Retinal pigment epithelial cell (primary cell): ENCODE measurements at regions not wholly inside any gene's neighbourhood (a gene's known extent, or its start where the extent isn't known, plus 50 kb on each side); places are given as distances from the start of the nearest gene placed in this dataset.

Experiments used
- DNase-seq: peaks from one replicate; pipeline ENCODE4 v3.0.0-alpha.2; 2010; ENCODE audit warnings: low read depth
- H3K4me3 ChIP-seq: 2 replicates; pipeline ENCODE4 v1.5.1; 2011; ENCODE audit warnings: mild to moderate bottlenecking, low read length, control low read depth, moderate library complexity
- TF ChIP-seq, protein P1 (sequence below): conservative IDR thresholded peaks from 2 replicates; pipeline ENCODE4 v1.5.1; 2011; ENCODE audit warnings: low read depth, low read length, control low read depth, inconsistent platforms

GRCh38 chr5:18740301-18740700 lies 1106.0 kb downstream of the TAF11L14 start:
- TF ChIP-seq, protein P1, sequence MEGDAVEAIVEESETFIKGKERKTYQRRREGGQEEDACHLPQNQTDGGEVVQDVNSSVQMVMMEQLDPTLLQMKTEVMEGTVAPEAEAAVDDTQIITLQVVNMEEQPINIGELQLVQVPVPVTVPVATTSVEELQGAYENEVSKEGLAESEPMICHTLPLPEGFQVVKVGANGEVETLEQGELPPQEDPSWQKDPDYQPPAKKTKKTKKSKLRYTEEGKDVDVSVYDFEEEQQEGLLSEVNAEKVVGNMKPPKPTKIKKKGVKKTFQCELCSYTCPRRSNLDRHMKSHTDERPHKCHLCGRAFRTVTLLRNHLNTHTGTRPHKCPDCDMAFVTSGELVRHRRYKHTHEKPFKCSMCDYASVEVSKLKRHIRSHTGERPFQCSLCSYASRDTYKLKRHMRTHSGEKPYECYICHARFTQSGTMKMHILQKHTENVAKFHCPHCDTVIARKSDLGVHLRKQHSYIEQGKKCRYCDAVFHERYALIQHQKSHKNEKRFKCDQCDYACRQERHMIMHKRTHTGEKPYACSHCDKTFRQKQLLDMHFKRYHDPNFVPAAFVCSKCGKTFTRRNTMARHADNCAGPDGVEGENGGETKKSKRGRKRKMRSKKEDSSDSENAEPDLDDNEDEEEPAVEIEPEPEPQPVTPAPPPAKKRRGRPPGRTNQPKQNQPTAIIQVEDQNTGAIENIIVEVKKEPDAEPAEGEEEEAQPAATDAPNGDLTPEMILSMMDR: no peak
- H3K4me3 ChIP-seq: no peak overlapping the region
- no peak for DNase-seq

- H3K4me3 ChIP-seq: no peak overlapping the region
- TF ChIP-seq, protein P1: no peak
- no peak for DNase-seq
These were observed 1108.6 kb downstream of the TAF11L14 start for GRCh38 chr5:18742830-18743229.

GRCh38 chr5:18744441-18744840 lies 1110.2 kb downstream of the TAF11L14 start:
- no peak for DNase-seq
- TF ChIP-seq, protein P1: no peak
- no peak overlapping the region for H3K4me3 ChIP-seq

DNA sequence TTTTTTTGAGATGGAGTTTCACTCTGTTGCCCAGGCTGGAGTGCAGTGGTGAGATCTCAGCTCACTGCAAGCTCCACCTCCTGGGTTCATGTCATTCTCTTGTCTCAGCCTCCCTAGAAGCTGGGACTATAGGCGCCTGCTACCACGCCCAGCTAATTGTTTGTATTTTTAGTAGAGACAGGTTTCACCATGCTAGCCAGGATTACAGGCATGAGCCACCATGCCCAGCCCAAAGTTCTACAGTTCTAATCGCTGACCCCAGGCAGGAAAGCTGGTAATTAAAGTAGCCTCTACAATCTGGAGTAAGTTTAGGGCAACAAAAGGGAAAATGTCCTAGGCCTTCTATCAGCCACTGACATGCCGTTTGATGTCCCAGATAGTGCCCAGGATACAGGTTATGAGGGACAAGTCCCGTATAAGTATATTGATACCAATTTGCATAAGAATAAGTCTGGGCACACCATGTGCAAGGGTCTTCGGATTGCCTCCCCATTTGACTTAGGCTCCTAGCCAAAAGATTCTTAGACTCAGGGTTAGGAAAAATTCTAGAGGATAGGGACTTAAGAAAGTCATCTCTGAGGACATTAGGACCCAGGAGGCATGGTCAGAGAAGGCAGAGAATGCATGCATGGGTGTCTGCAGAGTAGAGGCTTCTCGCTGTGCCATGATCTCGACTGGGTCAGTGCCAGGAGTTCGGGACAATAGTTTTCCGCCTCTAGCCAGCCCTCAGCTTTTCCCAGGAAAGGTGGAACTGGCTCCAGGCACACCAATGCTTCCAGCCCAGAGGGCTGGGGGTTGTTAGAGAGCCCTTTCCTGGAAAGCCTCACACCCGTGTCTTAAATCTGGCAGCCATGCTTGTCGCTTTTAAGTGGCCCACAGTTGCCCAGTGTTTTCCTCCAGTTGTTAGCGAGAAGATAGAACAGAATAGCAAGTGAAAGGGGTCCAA lies 1111.1 kb downstream of the TAF11L14 start:
- TF ChIP-seq, protein P1: no peak
- DNase-seq: no peak
- no peak overlapping the region for H3K4me3 ChIP-seq

DNA sequence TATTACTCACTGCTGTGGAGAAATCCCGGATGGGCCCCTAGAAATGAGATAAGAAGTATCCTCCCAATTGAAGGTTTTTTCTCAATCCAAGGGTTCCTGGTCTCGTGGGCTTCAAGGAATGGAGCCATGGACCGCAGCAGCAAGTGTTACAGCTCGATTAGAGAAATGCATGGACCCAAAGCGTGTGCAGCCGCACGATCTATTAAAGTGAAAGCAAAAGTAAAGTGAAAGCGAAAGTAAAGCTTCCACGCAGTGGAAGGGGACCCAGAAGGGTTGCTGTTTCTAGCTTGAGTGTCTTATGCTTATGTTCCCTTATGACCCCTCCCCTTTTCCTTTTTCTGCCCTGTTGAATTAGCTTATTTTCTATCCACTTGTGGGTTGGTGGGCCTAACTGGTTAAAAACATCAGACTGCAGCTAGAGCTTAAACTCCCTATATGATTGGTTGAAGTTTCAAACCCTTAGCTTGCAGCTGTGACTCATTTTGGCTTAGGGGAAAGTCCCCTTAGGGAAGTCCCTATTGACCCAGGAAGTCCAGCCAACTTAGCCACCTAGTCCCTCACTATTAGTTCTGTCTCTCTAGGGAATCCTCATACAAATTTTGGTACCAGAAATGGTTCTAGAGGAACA lies 1111.8 kb downstream of the TAF11L14 start:
- TF ChIP-seq, protein P1: no peak
- H3K4me3 ChIP-seq: no peak overlapping the region
- no peak for DNase-seq

GRCh38 chr5:18749763-18750162 lies 1115.5 kb downstream of the TAF11L14 start:
- H3K4me3 ChIP-seq: no peak overlapping the region
- TF ChIP-seq, protein P1: no peak
- no peak for DNase-seq
